ENCODE measurements at regions not wholly inside any gene's neighbourhood (a gene's known extent, or its start where the extent isn't known, plus 50 kb on each side); places are given as distances from the start of the nearest gene placed in this dataset.

DNA sequence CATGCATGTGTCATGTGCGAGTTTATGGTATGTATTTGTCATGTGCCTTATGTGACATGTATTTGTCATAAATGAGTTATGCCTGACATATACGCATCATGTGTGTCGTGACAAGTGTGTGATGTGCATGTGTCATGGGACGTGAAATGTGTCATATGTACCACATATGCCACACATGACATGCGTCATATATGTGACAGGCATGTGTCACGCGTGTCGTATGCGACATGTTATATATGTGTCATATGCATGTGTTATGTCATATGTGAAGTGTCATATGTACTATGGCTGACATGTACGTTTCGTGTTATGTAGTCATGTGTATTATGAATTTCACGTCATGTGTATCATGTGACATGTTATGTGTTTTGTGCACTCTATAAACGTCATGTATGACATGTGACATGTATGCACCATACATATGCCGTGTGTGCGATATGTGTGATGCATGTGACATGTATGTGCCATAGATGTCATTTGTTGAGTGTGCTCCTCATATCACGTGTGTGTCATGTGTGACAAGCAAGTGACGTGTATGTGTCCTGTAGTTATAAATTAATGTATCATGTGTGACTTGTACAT, 2152.3 kb upstream of the PIK3C3 start:
- DNase-seq (ENCODE audit: low read depth, low spot score) = no peak
- H3K27ac ChIP-seq = no peak overlapping the region

DNA sequence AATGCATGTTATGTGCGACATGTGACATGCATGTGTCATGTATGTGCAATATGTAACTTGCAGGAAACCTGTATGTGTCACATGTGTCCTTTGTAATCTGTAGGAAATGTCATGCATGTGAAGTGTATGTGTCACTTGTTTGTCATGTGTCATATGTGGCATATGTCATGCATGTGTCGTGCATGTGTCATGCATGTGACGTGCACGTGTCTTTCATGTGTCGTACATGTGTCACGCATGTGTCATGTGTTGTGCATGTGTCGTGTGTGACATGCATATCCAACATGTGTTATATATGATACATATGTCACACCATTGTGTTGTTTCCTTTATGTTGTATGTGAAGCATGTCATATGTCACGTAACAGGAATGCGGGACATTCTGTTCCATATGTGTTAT, 2153.2 kb upstream of the PIK3C3 start:
- H3K27ac ChIP-seq = no peak overlapping the region
- DNase-seq (ENCODE audit: low read depth, low spot score) = no peak

GRCh38 chr18:39801010-39801409, 2154.0 kb upstream of the PIK3C3 start:
- no peak overlapping the region for H3K27ac ChIP-seq
- DNase-seq (ENCODE audit: low read depth, low spot score) = no peak

DNA sequence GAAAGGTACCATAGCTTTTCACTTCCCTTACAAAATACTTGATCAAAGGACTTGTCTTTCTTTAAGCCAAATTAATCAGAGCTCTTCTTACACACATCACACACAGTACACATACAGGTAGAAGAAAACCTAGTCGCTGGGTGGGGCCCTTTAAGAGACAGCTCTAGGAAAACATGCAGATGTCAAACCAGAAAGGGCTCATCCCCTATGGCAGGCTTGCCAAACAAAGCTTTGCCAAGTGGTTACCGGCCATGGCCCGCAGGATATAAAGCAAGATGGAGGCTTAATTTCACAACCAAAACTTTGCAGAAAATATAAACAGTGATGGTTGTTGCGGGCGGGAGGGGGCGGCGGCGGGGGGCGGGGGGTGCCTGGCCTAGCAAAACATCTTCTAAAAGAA, 2156.0 kb upstream of the PIK3C3 start:
- peak overlapping the region; percentile 33 for H3K27ac ChIP-seq
- DNase-seq (ENCODE audit: low read depth, low spot score) = no peak

GRCh38 chr18:39796393-39796792, 2158.6 kb upstream of the PIK3C3 start:
- H3K27ac ChIP-seq = no peak overlapping the region
- no peak for DNase-seq (ENCODE audit: low read depth, low spot score)

GRCh38 chr18:39795350-39795749, 2159.7 kb upstream of the PIK3C3 start:
- no peak for DNase-seq (ENCODE audit: low read depth, low spot score)
- H3K27ac ChIP-seq = no peak overlapping the region

- H3K27ac ChIP-seq = no peak overlapping the region
- DNase-seq (ENCODE audit: low read depth, low spot score) = no peak
Observed at GRCh38 chr18:39793609-39794008, 2161.4 kb upstream of the PIK3C3 start.

- peak overlapping the region; percentile 70 for H3K27ac ChIP-seq
- peak; percentile 87 for DNase-seq (ENCODE audit: low read depth, low spot score)
Observed at GRCh38 chr18:39788383-39788782, 2166.7 kb upstream of the PIK3C3 start.

- DNase-seq (ENCODE audit: low read depth, low spot score) = no peak
Observed at GRCh38 chr18:39786477-39786876, 2168.6 kb upstream of the PIK3C3 start.

DNA sequence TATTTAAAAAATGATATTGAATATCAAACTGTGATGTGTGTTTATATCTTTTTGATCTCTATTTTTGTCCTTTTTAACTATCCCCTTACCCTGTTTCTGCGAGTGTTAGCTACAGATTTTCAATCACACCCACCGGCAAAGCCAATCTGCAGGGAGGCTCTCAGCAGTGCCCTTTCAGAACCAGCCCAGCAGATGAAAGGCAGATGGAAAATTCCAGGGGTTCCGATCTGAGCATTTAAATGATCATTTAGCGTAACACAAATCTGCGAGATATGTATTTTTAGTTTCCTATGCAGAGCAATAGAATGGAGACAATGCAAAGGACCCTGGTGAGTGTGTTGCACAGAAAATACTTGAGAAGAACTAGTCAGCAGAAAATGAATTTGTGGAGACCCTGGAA, 2170.5 kb upstream of the PIK3C3 start:
- DNase-seq (ENCODE audit: low read depth, low spot score) = no peak
- H3K27ac ChIP-seq = no peak overlapping the region

More at GRCh38 chr18:39786477-39786876, 2168.6 kb upstream of the PIK3C3 start:
- peak overlapping the region; percentile 1 for H3K27ac ChIP-seq

GRCh38 chr18:39781565-39781964, 2173.5 kb upstream of the PIK3C3 start:
- no peak for DNase-seq (ENCODE audit: low read depth, low spot score)
- H3K27ac ChIP-seq = no peak overlapping the region

- no peak overlapping the region for H3K27ac ChIP-seq
- DNase-seq (ENCODE audit: low read depth, low spot score) = no peak
Observed at GRCh38 chr18:39780774-39781173, 2174.3 kb upstream of the PIK3C3 start.

DNA sequence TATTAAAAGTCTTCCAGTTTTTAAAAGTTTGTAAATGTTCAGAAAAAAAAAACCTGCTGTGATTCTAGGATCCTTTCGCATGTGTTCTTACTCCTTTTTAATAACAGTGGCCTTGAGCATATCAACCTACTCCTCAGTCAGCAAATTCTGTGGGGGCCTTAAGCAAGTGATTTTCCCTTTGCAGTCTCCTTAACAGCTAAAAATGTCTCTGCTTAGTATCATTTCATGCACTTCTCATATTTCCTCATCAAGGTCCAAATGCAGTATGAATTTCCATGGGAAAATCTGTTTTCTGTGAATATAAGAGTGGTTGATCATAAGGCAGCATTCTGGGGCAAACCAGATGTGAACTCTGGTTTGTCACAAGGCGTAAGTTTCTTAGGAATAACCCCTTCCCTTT, 2175.1 kb upstream of the PIK3C3 start:
- H3K27ac ChIP-seq = no peak overlapping the region
- no peak for DNase-seq (ENCODE audit: low read depth, low spot score)

DNA sequence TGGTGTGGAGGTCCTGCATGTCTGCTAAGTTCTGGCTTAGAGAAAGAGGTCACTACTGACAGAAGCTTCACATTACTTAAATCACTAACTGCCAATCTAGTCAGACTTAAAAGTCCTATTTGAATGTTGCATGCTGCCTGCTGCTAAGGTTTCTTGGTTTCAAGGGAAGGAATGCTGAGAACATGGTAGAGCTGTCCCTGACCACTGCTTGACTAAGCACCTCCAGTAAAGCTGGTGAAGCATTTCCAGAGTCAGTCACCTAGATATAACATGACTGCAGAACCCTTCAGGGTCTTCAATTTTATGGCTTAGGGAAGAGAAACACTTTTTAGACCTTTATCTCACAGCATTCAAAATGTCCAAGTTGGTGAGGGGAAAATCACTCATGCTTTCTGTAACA, 2178.3 kb upstream of the PIK3C3 start:
- H3K27ac ChIP-seq = no peak overlapping the region
- no peak for DNase-seq (ENCODE audit: low read depth, low spot score)

DNA sequence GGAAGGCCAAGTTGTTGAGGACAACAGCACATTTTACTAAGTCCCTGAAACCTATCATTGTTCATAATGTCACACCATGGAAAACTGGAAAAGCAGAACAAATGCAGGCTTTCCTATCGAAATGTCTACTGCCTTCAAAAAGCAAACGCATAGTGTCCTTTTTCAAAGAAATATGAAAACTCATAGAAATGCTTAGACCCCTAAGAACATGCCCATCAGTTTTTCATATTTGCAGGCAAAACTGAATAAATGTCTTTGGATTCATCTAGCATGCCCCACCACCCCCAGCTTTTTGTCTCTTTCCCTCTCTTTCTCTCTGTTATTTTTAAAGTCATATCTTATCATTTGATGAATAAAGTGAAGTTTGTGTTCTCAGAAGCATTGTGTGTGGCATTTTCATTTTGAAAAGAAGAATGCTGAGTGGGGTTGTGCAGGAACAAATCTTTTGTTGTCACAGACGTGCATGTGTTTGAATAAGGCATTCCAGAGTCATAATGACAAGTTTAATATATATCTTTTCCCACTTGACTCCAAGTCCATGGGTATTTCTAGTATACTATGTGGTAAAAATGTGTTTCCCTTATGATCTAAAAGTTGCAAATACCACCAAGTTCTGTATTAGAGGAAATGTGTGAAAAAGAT, 2180.0 kb upstream of the PIK3C3 start:
- no peak for DNase-seq (ENCODE audit: low read depth, low spot score)

DNA sequence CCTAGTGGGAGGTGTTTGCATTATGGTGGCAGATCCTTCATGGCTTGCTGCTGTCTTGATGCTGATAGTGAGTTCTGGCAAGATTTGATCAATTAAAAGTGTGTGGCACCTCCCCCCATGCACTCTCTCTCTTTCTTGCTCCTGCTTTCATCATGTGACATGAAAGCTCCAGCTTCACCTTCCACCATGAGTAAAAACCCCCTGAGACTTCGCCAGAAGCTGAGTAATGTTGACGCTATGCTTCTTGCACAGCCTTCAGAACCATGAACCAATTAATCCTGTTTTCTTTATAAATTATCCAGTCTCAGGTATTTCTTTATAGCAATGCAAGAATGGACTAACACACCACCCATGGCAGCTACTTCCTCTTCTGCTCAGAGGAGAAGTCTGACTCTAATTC, 2181.4 kb upstream of the PIK3C3 start:
- DNase-seq (ENCODE audit: low read depth, low spot score) = no peak
- peak overlapping the region; percentile 59 for H3K27ac ChIP-seq

More for the DNA sequence above, 2180.0 kb upstream of the PIK3C3 start:
- H3K27ac ChIP-seq = no peak overlapping the region

GRCh38 chr18:39772155-39772919, 2182.7 kb upstream of the PIK3C3 start:
- peak overlapping the region; percentile 59 for H3K27ac ChIP-seq
- no peak for DNase-seq (ENCODE audit: low read depth, low spot score)

DNA sequence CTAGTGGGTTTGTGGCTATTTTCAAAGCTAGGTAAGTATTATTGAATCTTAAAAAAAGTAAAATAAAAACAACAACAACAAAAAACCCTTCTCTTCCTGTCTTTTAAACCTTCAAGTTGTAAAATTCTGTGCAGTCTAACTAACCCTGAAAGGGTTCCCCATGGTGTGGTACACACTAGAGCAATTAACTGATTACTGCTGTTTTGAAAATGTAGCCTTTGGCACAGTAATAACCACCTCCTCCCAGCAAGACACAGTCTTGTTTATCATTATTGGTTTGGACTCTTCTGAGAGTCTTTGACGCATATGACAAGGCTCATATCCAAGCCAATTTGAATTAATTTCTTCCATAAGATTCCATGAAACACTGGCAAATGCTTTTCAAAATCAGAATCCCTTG, 2184.6 kb upstream of the PIK3C3 start:
- DNase-seq (ENCODE audit: low read depth, low spot score) = no peak
- H3K27ac ChIP-seq = no peak overlapping the region

GRCh38 chr18:39764873-39765272, 2190.2 kb upstream of the PIK3C3 start:
- no peak overlapping the region for H3K27ac ChIP-seq
- DNase-seq (ENCODE audit: low read depth, low spot score) = no peak

GRCh38 chr18:39761273-39761672, 2193.8 kb upstream of the PIK3C3 start:
- DNase-seq (ENCODE audit: low read depth, low spot score) = peak; percentile 44

GRCh38 chr18:39759926-39760325, 2194.3 kb upstream of the CELF4 start:
- H3K27ac ChIP-seq = no peak overlapping the region
- DNase-seq (ENCODE audit: low read depth, low spot score) = no peak

More at GRCh38 chr18:39761273-39761672, 2193.8 kb upstream of the PIK3C3 start:
- no peak overlapping the region for H3K27ac ChIP-seq
